H1 (cell line): ENCODE measurements at regions not wholly inside any gene's neighbourhood (a gene's known extent, or its start where the extent isn't known, plus 50 kb on each side); places are given as distances from the start of the nearest gene placed in this dataset.

Experiments used
- ATF2 ChIP-seq: IDR thresholded peaks from 2 replicates; pipeline ENCODE4 v1.6.1; 2012; ENCODE audit warnings: low read length, inconsistent platforms
- CREB1 ChIP-seq: IDR thresholded peaks from 2 replicates; pipeline ENCODE4 v1.6.1; 2012; ENCODE audit warnings: inconsistent platforms
- EGR1 ChIP-seq: IDR thresholded peaks from 2 replicates; pipeline ENCODE4 v1.6.1; 2011; ENCODE audit warnings: low read depth, low read length, borderline replicate concordance
- JUND ChIP-seq: IDR thresholded peaks from 2 replicates; pipeline ENCODE4 v1.6.1; 2011; ENCODE audit warnings: mild to moderate bottlenecking, improper control_type of control experiment, low read length
- POLR2A ChIP-seq, 2 experiments: IDR thresholded peaks; 1 replicate in 1 of 2; 2 replicates in 1 of 2; pipeline ENCODE4 v1.6.1; 2011; ENCODE audit warnings: low read depth in 2 of 2, low read length in 2 of 2, mild to moderate bottlenecking in 2 of 2; ENCODE audit errors: control extremely low read depth in 1 of 2
- SIN3A ChIP-seq, 2 experiments: IDR thresholded peaks in 1 of 2; conservative IDR thresholded peaks in 1 of 2; 2 replicates each; pipeline ENCODE4 v1.6.1; 2011 to 2012; ENCODE audit warnings: low read length in 2 of 2, improper control_type of control experiment in 1 of 2, low read depth in 1 of 2, mild to moderate bottlenecking in 1 of 2

DNA sequence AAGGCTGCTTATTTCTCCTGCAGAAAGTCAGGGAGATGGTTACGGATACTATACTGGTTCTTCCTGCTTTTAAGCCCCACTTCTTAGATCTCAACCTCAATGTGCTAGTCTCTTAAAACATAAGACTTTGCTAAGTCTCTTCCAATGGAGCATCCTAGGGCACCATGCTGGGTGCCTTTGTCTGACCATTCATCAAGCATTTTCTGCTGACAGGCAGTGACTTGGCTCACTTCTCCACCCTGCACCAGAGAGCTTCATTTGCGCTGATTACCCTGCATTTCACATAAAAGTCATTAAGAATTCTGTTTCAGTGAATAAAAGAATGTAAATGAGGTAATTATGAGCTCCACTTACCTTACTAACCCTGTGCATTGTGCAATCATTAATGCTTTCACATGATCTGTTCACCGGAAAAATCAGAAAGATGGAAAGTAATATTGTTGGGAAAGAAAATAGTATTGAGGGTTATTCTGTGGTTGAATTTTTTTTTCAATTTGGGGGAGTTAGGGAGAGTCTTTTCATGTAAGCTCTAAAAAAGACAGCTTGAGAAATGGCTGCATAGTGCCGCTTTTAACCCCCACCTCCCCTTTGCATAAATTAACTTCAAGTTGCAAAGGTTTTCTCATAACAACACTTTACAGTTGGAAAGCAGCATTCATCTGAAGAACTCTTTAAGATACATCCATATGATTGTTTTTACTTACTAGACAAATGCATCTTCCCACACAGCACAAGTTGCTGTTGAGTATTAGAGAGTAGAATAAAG is 677.3 kb upstream of the KIRREL3 start (continued):
- TF ChIP-seq SIN3A (conservative IDR thresholded peaks at IDR 0.05 in 1 of 2, IDR thresholded peaks at IDR 0.05 in 1 of 2; ENCODE audit: low read depth in 1 of 2, low read length in 2 of 2) (no peak), JUND (no peak), CREB1 (no peak), EGR1 (no peak), POLR2A (IDR thresholded peaks at IDR 0.05; ENCODE audit: control extremely low read depth in 1 of 2, low read depth in 2 of 2, low read length in 2 of 2) (no peak), ATF2 (no peak)
